Ishikawa (cell line): ENCODE measurements at regions not wholly inside any gene's neighbourhood (a gene's known extent, or its start where the extent isn't known, plus 50 kb on each side); places are given as distances from the start of the nearest gene placed in this dataset.

Experiments used
- EP300 ChIP-seq: IDR thresholded peaks from 2 replicates; pipeline ENCODE4 v1.6.1; 2012; ENCODE audit warnings: borderline replicate concordance
- FOXM1 ChIP-seq: IDR thresholded peaks from 2 replicates; pipeline ENCODE4 v1.6.1; 2012; ENCODE audit warnings: low read depth, borderline replicate concordance
- RAD21 ChIP-seq: IDR thresholded peaks from 2 replicates; pipeline ENCODE4 v1.6.1; 2012; ENCODE audit warnings: low read depth
- ZBTB7A ChIP-seq: IDR thresholded peaks from 2 replicates; pipeline ENCODE4 v1.6.1; 2012; ENCODE audit warnings: low read depth

- TF ChIP-seq RAD21 (no peak), ZBTB7A (no peak), EP300 (no peak), FOXM1 (no peak)
These were observed 231.2 kb downstream of the ANKRD60 start for GRCh38 chr20:57996936-57997890.
